NCI-H128 (cell line): ENCODE measurements at regions not wholly inside any gene's neighbourhood (a gene's known extent, or its start where the extent isn't known, plus 50 kb on each side); places are given as distances from the start of the nearest gene placed in this dataset.

Source experiments
- DNase-seq: peaks from one replicate; lab custom pipeline; 2025; ENCODE audit not compliant: unreplicated experiment; lab: John Stamatoyannopoulos, UW

DNA sequence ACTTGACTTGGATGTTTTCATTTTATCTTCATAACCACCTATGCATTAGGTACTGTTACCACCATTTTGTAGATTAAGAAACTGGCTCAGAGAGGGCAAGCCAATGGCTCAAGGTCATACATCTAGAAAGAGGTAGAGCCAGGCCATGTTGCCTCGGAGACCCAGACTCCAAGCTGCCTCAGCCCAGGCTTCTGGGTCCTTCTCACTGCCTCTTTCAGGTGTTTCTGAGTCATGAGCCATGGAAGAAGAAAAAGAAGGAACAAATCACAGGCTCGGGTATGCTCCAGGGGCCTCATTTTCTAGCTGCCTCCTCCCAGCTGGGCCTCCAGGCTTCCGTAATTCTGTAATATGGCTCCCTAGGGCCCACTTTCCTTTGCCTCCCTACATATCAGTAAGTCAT lies 226.5 kb upstream of the TOPAZ1 start:
- DNase-seq: no peak

DNA sequence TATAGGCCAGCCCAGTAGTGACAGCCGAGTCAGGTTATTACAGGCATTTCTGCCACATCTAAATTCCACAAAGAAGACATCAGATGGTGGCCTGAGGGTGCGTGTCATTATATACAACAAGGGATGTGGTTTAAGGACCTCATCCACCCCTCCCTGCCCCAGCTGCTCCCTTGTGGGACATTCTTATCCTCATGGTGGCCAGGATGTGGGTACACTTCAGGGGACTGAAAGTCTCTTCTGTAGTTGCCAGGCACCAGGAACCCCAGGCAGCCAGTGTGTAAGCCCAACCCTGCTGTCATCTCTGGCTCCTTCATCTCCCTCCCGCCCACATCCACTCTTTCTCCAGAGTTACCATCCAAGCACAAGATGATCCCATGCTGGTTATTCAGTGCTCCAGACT lies 224.9 kb upstream of the TOPAZ1 start:
- no peak for DNase-seq

DNA sequence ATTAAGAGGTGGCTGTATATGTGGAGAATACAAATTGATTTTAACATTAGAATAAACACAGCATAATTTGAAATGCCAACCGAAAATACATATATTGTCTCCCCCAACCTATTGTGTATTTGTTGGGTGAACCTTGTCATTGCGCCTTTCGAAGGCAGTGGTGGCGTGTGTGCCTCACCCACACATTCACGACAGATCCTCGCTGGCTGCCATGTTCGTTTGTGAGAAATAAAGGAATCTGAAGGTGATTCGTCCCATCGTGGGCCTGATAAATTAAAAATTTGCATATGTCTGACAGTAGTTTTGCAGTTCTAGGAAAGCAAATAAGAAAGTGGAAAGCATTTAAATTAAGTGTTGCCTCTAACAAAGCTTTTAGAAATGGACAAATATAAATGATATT lies 222.8 kb upstream of the TOPAZ1 start:
- no peak for DNase-seq

DNA sequence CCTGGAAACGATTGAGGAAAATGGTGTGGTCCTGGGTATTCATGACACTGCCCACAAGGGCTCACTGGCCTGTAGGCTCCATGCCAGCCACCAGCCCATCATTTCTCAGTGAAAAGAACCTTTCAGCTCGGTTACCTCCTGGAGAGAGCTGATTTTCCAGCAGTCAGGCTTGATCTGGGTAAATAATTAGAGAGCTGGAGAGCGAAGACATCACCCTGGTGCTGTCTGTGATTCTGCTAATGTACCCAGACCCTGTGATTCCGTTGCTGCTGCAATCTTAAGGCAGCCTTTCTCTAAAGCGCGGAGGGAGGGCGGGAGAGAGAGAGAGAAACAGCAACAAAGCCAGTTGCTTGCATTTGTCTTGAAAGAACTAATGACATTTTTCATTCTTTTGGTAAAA lies 221.9 kb upstream of the TOPAZ1 start:
- DNase-seq: no peak

DNA sequence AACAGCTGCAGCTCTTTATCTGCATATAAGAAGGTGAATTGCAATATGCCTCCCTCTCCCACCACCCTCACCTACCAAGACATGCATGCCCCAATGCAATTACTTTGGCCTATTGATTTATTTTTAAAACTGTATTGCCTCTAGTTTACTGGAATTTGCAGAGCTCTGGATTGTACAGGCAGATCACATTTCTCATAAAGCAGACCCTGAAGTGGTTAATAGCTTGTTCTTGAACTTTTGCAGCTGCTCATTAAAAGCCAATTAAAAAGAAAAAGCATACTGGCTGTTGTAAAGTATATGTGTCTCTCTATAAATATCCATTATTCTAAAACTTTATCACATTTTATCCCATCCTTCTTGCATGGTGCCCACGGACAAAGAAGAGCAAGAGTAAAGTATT lies 221.5 kb upstream of the TOPAZ1 start:
- DNase-seq: no peak

DNA sequence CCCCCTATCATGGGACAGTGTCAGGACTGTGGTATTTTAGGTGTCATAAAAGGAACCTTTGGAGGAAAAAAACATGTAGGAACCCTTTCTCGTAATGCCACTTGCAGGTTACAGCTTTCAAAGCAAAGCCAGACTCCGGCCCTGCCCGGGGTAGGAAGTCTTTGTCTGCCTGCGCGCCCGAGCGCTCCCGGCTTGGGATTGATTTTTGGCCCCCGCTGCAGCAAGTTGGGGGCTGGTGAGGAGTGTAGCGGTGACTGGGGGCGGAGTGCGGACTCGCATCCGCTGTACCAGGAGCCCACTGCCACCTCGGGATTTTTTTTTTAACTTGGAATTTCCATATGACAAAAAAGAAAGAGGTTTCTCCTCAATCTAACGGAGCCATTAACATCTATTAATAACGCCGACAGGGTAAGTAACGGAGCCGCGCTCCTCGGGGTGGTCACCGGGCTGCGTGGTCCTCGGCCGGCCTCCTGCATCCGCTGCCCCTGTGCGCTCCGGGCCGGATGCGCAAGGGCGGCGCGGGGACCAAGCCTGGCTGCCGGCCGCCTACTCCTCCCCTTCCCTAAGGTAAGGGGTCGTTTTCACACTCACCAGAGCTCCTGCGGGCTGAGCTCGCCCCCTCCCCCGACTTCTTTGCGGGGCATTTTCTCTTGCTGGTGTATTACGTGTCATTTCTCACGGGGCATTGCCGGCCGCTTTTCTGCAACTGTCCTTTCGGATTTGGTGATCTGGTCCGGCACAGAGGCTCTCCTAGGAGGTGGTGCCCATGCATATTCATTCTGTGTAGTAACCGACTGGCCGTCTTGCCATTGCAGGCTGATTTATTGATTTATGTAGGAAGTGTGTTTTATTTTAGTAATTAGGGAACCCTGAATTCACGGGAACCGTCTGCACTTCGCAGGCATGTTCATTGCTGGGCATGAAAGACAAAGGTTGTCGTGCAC lies 219.8 kb upstream of the TOPAZ1 start:
- DNase-seq: no peak

DNA sequence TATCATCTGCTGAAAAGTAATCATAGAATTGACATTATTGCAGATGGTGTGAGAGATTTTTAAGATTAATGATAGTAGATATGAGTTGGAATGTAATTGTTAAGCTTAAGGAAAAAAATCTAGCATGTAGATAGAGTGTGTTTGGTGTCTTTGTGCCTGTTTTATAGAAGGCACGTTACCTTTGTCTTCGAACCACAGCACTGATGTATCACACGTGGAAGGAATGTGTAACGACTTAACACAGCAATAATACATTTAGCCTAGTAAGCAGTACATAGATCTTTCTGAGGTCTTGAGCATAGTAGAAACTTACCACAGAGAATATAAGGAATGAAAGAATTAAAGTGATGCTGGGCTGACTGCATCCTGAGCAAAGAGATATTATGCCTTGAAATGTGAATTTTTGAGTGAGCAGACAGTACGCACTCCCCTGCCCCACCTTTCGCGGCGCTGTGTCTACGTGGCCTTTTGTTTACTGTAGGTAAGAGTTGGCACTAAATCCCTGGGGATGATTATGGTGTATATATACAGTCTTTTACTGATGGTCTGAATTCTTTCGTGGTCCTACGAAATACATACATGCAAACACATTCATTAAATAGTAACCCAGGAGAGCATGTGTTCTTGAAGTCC lies 217.6 kb upstream of the TOPAZ1 start:
- no peak for DNase-seq

DNA sequence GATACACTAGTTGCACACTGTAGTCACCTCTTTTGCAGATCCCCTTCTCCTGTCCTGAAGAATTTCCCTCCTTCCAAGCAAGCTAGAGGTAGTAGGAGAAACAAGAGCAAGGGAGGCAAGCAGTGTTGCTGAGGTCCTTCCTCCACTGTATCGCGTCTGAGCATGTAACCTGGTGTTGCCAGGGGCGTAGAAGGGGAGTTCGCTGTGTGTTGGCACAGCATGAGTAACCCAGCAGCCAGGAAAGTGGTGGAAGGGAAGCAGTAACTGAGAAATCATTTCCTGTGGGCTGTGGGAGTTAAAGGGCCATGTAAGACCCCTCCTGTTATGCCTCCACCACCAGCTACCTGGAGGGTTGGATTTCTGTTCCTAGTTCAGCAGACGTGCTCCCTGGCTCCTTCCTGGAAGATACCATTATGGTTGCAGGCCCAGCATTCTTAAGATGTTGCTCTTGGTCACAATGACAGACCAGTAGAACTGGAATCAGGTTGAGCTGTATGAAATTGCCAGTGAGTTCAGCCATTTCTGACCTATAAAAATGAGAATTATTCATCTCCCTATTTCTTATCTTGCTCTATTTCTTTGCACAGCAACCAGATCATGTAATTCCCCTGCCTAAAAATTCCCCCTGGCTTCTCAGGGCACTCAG lies 215.3 kb upstream of the TOPAZ1 start:
- no peak for DNase-seq

DNA sequence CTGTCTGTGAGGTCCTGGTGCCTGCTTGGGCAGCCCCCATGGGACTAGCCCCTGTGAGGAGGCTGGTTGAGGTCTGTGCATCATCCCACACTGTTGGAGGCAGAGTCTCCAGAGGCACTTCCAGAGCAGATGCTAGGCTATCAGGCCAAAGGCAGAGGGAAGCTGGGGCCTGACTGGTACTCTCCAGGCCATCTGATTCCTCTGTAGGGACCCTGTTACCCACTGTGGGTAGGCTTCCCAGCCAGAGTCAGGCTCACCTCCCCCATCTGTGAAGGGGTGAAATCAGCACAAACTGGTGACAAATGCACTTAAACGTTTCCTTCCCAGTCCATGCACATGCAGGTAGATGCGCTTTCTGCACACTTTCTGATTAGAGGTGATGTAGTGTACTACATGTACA lies 212.6 kb upstream of the TOPAZ1 start:
- no peak for DNase-seq

DNA sequence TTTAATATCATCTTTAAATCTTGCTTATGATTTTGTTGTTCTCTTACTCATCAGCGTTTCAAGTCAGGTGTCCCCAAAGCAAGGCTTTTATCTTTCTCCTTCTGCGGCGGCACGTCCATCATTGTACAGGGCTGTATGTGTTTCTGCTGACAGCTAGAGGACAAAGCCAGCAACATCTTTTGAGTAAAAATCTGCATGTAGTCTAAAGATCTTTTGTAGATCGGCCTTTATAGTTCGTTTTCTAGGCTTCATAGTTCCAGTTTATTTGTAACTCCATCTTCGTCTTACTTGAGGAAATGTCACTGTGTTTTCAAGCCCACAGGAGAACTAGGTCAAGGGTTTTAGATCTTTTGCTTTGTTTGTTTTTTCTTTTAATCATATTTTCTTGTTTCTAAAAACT lies 211.4 kb upstream of the TOPAZ1 start:
- DNase-seq: no peak

DNA sequence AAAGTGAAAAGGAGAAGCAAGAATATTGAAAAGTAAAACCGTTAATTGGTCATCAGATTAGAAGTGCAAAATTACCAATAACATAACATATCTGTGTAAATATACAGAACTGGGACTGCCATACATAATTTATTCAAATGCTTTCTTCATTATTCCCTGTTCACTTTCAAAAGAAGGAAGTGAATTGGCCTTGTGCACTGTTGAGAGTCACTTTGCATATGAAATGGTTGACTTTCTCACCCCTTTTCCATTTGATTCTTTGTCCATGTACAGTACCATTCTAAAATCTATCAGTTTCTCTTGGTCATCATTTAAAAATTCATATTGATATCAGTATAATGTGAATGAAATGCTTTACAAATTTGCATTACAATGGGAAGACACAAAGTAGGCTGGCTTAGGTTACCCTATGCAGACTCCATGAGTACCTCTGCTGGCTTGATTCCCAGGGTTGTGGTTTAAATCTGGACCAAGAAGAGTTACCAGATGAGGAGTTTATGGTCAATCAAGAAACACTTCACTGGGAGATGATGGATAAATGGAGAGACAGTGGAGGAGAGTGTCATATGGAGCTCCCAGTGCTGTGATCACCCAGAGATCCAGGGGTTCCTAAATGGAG lies 210.9 kb upstream of the TOPAZ1 start:
- no peak for DNase-seq

DNA sequence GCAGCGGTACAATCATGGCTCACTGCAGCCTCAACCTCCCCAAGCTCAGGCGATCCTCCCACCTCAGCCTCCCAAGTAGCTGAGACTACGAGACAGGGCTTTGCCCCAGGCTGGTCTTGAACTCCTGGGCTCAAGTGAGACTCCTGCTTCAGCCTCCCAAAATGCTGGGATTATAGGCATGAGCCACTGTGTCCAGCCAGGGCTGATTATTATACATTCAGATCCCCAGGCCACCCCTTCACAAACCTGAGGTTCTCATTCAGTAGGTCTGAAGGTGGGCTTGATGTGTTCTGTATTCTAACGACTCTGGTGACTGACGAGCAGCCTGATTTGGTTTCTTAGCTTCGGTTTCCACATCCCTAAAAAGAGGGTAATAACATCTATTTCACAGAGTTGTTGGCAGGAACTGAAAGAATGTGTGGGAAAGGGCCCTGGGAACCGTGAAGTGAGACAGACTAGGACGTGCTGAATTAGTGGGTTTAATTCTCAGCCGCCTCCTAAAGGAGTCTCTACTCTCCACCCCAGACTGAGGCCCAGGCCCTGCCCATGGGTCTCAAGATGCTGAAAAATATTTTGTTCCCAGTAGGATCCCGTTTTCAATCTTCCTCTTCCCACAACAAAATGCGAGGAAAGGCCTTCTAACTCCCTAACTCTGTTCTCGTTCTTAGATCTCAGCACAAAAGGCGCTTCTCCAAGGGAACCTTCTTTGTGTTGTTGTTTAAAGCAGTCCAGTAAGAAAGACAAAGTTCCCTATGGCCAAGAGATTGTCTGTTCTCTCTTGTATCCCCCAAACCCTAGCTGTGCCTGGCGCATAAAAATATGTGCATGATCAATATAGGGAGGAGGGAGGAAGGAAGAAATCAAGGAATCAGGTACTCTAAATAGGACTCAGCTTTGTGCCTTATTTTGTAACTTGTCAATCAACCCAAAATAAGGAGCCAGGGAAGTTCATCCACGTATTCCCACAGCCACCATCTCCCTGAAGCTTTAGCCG lies 210.0 kb upstream of the TOPAZ1 start:
- DNase-seq: no peak

DNA sequence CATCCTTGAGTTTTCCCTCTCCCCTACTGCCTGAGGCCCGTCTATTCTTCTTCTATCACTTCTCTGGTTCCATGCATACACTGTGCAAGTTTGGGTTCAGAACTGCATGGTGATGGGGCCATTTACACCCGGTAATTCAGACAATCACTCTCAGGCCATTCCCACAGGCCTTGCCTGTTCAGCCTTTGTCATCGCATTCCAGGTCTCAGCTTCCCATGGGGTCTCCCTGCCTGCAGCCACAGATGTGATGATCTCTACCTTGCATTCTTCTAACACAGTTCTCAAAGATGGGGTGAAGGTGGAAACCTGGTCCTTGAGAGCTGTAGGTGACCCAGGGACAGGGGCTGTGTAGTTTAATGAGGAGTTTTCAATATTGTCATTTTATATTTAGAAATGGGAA lies 209.2 kb upstream of the TOPAZ1 start:
- DNase-seq: no peak

DNA sequence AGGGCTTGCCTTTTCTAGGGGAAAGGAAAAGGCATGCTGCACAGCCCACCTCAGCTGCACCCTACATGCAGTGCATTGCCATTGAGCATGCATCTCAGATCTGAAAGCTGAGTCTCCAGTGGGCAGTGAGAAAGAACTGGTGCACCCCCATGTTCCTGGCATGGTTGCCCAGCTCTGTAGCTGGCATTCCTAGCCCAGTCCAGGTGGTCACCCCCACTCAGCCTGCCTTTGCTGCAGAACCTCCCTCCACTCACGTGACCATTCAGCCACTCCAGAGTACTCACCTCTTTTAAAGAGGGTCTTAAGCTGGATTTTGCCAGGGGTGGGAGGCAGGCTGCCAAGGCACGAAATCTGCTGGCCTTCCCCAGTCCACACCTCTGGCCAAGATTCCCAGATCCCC lies 208.6 kb upstream of the TOPAZ1 start:
- DNase-seq: no peak

DNA sequence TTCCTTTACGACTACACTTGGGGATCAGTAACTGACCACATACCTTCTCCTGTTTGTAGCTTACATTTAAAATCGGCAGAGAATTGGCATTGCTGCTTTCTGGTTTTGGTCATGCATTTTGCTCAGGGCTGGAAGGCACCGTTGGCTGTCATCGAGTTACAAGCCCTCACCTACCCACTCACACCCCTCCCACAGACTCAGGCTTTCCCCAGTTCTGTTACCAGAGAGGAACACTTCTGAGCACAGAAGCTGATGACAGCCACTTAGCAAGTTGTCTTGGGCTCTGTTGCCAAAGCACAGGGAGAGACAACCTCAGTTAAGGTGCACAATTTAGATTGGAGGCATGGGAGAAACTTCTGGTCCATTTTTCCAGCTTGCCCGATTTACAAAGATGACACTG lies 204.8 kb upstream of the TOPAZ1 start:
- DNase-seq: no peak

DNA sequence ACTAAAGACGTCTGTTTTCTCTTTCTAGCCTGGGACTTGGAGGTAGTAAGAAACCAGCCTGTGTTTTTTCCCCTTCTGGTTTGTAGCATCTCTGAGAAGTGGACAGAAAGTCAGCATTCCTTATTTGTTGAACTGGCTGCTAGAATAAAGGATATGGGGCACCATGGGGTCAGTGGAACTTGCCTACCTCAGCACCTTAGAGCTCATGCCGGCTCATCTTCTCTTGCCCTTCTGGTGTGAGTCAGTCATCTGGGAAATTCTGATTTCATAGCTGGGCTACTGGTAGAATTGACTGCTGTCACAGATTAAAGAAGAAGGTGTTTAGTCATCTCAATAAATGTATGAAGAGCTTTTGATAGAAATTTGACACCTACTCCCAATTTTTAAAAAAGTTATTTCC lies 202.7 kb upstream of the TOPAZ1 start:
- DNase-seq: no peak

DNA sequence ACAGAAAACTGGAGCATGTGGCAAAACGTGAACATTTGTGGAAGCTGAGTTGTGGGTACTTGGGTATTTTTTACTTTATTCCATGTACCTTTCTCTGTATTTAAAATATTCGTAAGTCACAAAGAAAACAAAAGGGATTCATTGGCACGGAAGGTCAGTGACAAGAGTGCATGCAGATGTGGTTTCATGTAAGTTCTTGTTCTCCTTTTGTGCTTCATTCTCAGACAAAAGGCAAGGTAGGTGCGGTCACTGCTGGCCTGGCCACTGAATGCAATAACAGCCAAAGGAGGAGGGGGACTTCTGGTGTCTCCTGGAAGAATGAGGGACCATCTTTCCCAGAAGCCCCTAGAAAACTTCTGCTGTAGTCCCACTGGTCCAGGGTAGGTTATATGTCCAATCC lies 200.0 kb upstream of the TOPAZ1 start:
- no peak for DNase-seq

DNA sequence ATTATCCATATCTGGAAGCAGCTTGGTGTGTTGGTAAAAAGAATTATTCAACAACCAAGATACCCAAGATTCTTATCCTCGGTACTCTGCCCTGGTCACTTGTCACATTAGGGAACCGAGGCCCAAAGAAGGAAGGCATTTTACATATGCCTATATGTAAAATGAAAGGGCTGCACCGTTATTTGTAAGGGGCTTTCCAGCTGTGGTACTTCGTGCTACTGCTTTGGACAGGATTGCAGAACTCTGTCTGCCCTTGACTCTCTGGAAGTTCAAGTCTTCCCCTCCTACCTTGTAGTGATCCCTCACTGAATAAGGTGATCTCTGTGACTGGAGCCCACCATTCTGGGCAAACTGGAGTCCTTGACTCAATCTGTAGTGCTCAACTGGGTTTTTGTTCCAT lies 198.9 kb upstream of the TOPAZ1 start:
- DNase-seq: no peak

DNA sequence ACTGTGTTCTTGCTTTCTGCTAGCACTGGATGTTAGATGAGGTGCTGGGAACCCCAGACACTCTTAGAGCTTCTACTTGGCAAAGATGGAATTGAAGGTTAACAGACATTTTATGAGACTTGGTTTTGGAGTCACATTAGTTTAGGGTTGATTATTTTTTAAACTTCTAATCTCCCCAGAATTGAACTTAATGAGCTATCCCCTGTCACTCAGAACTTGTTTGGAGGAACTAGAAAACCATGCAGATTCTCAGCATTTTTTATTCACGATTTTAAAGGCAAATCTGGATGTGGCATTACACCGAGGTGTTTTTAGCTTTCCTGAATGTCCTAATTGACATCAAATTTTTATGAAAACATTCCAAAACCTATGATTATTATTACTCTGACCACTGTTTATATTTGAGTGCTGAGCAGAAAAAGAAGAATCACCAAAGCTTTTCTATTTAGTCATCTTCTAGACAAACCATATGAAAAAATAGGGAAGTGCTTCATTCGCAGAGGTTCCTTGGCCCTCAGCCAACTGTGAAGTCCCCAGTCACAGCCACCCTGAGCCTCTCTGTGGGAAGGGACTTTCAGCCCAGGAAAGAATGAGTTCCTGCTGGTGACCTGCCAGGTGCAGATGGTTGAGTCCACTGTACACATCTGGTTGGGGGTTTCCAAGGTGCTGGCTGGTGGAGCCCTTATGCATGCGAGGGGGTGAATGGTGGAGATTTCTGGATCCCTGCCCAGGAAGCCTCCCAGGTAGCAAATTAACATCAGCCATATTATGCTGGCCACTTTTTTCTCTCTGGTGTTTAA lies 196.0 kb upstream of the TOPAZ1 start:
- no peak for DNase-seq

DNA sequence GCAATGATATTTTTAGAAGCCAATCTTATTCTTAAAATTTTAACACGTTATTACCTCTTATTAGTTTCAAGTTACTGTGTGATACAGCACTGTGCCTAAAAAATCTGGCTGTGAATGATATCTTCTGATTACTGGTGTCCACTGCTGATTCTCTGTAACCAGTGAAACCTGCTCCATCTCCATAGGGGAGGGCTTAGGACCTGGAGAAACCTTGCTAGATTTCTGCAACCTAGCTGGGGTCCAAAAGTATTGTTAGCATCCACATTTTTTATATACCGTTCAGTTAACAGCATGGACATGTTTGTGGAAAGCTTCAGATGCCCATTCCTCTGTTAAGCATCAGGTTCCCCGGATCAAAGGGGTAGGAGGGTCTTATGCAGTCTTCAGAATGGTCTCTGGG lies 193.9 kb upstream of the TOPAZ1 start:
- no peak for DNase-seq
